GM12873 (cell line): ENCODE measurements at regions not wholly inside any gene's neighbourhood (a gene's known extent, or its start where the extent isn't known, plus 50 kb on each side); places are given as distances from the start of the nearest gene placed in this dataset.

Experiments
- TF ChIP-seq, protein P1 (sequence below): IDR thresholded peaks from 2 replicates; pipeline ENCODE4 v1.5.1; 2012; ENCODE audit warnings: low read depth, mild to moderate bottlenecking, moderate library complexity, low read length, control low read depth; ENCODE audit not compliant: insufficient read depth; ENCODE audit errors: missing control alignments

- TF ChIP-seq, protein P1, sequence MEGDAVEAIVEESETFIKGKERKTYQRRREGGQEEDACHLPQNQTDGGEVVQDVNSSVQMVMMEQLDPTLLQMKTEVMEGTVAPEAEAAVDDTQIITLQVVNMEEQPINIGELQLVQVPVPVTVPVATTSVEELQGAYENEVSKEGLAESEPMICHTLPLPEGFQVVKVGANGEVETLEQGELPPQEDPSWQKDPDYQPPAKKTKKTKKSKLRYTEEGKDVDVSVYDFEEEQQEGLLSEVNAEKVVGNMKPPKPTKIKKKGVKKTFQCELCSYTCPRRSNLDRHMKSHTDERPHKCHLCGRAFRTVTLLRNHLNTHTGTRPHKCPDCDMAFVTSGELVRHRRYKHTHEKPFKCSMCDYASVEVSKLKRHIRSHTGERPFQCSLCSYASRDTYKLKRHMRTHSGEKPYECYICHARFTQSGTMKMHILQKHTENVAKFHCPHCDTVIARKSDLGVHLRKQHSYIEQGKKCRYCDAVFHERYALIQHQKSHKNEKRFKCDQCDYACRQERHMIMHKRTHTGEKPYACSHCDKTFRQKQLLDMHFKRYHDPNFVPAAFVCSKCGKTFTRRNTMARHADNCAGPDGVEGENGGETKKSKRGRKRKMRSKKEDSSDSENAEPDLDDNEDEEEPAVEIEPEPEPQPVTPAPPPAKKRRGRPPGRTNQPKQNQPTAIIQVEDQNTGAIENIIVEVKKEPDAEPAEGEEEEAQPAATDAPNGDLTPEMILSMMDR = no peak
Observed at GRCh38 chr5:2172471-2172870, 289.7 kb upstream of the IRX4 start.

DNA sequence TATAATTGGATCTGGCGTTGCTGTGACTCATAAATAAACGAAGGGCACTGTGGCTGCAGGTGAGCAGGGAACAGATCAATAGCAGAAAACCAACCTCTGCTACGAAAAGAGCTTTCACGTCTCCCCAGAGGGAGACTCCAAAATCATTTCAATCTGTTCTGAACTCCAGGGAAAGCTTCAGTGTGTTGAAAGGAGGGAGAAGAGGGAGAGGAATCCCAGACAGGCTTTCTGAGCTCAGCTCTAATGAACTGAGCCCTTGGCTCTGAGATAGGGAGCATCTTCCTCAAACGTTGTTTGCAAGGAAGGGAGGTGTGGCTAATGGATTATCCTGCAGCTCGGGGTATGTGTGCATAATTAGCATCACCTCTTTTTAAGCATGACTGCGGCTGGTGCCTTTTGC is 288.0 kb upstream of the IRX4 start:
- TF ChIP-seq, protein P1 = no peak

- TF ChIP-seq, protein P1 = no peak
Observed at GRCh38 chr5:2169850-2170760, 287.4 kb upstream of the IRX4 start.

GRCh38 chr5:2169430-2169808 is 286.7 kb upstream of the IRX4 start:
- TF ChIP-seq, protein P1 = no peak

DNA sequence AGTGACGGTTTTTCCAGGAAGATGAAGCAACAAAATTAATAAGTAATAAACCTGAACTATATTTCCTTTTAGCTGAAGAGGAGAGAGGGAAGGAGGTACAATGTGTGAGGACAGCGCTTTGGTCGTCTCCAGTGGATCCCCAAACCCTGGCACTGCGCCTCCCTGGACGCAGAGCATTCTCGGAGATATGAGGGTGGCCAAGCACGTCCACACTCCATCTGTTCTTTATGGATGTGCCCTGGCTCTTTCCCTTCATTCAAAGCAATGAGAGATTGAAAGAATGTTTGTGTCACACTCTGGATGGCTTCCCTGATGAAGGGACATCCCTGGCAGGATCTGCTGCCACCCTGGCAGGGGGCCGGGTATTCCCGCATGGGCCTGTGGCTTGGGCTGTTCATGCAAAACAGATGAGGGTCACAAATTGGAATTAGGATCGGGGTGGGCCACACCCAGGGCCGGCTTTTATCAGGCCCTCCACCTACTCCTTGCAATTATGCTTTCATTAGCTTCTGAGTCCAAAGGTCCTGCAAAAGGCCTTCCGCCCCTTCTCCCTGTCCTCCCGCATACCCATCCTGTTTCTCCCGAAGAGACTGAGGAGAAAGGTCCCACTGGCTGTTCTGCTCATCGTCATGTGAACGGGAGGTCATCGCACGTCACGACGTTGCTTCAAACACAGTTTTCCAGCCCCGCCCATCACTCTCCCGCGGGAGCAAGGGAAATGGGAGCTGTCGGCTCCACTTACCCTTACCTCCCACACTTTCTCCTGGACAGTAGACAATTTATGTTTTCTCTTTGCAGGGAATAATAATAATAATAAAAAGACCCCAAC is 286.1 kb upstream of the IRX4 start:
- TF ChIP-seq, protein P1 = no peak

GRCh38 chr5:2167671-2168070 is 284.9 kb upstream of the IRX4 start:
- TF ChIP-seq, protein P1 = no peak

- TF ChIP-seq, protein P1 = no peak
Observed at GRCh38 chr5:2166979-2167377, 284.3 kb upstream of the IRX4 start.
